Upper lobe of left lung (tissue), 4 donors: ENCODE measurements at regions not wholly inside any gene's neighbourhood (a gene's known extent, or its start where the extent isn't known, plus 50 kb on each side); places are given as distances from the start of the nearest gene placed in this dataset.

Experiments used
- POLR2A ChIP-seq, 4 donors: fragments of 450-650 bp; IDR thresholded peaks; one replicate each; pipeline ENCODE4 v1.5.1; 2016 to 2017; ENCODE audit warnings: antibody characterized with exemption in 4 of 4, mild to moderate bottlenecking in 2 of 4
- POLR2AphosphoS5 ChIP-seq, 2 donors: sonication (generic); formaldehyde crosslinking; IDR thresholded peaks; one replicate each; pipeline ENCODE4 v1.5.1; 2017; ENCODE audit warnings: antibody characterized with exemption in 2 of 2
- TF ChIP-seq, protein P1 (sequence below), 6 experiments: fragments of 450-650 bp in 4 of 6; fragments of 200-600 bp in 2 of 6; sonication (generic) in 2 of 6; IDR thresholded peaks; one replicate each; pipeline ENCODE4 v1.5.1; 2016 to 2019; ENCODE audit warnings: antibody characterized with exemption in 6 of 6

- no peak for TF ChIP-seq POLR2AphosphoS5 (IDR thresholded peaks at IDR 0.05)
- TF ChIP-seq, protein P1, sequence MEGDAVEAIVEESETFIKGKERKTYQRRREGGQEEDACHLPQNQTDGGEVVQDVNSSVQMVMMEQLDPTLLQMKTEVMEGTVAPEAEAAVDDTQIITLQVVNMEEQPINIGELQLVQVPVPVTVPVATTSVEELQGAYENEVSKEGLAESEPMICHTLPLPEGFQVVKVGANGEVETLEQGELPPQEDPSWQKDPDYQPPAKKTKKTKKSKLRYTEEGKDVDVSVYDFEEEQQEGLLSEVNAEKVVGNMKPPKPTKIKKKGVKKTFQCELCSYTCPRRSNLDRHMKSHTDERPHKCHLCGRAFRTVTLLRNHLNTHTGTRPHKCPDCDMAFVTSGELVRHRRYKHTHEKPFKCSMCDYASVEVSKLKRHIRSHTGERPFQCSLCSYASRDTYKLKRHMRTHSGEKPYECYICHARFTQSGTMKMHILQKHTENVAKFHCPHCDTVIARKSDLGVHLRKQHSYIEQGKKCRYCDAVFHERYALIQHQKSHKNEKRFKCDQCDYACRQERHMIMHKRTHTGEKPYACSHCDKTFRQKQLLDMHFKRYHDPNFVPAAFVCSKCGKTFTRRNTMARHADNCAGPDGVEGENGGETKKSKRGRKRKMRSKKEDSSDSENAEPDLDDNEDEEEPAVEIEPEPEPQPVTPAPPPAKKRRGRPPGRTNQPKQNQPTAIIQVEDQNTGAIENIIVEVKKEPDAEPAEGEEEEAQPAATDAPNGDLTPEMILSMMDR (IDR thresholded peaks at IDR 0.05) = no peak
- no peak for TF ChIP-seq POLR2A (IDR thresholded peaks at IDR 0.05)
Measured at GRCh38 chr20:57901526-57901925, 191.7 kb upstream of the PMEPA1 start.
